HCT116 (cell line): ENCODE measurements at regions not wholly inside any gene's neighbourhood (a gene's known extent, or its start where the extent isn't known, plus 50 kb on each side); places are given as distances from the start of the nearest gene placed in this dataset.

Experiments used
- ATAC-seq: fragments of 200-7000 bp; cut with Tn5 transposase; 2 replicates; pipeline ENCODE4 v1.9.1; 2020; ENCODE audit warnings: mild to moderate bottlenecking, moderate library complexity
- BruUV-seq: library from RNA; stranded (reverse); fragments of 400-500 nt; replicated peaks from 2 replicates; lab custom pipeline; 2021; lab: Mats Ljungman, UMichigan
- CTCF ChIA-PET: fragments of 300-600 bp; sonication (Branson Sonifier 250); formaldehyde crosslinking; loops from one replicate; lab custom pipeline; 2021; ENCODE audit warnings: antibody characterized with exemption; lab: Charles Lee
- POLR2A ChIA-PET: fragments of 300-600, 350-600 bp; sonication (Branson Sonifier 250); formaldehyde crosslinking; loops from one replicate; lab custom pipeline; 2021; ENCODE audit warnings: antibody characterized with exemption; lab: Charles Lee
- RAD21 ChIA-PET, 2 experiments: fragments of 300-600 bp; sonication (Branson Sonifier 250); formaldehyde crosslinking; loops; one replicate each; lab custom pipeline; 2023; ENCODE audit warnings: low total read pairs in 2 of 2; ENCODE audit not compliant: uncharacterized antibody in 2 of 2, unreplicated experiment in 2 of 2, low non-redundant PET in 1 of 2; lab: Charles Lee
- DNase-seq: peaks from one replicate; pipeline ENCODE4 v3.0.0-alpha.2; 2010; ENCODE audit warnings: low read depth, low spot score
- H2AFZ ChIP-seq: fragments of 200-600 bp; shearing (Covaris generic), sonication (generic); 2 replicates; pipeline ENCODE4 v1.6.1; 2017; ENCODE audit warnings: low read depth, mixed run types, mixed read lengths, antibody characterized with exemption, low read length; ENCODE audit not compliant: poor library complexity, severe bottlenecking
- H3K27ac ChIP-seq: 2 replicates; pipeline ENCODE4 v1.5.1; 2012; ENCODE audit warnings: low read depth, low read length
- H3K27me3 ChIP-seq: fragments of 200-600 bp; sonication (generic); 2 replicates; pipeline ENCODE4 v1.6.1; 2016; ENCODE audit warnings: mixed run types, low read length, mixed read lengths; ENCODE audit not compliant: insufficient read depth
- H3K36me3 ChIP-seq, 2 experiments: fragments of 200-500 bp in 1 of 2; fragments of 200-600 bp in 1 of 2; sonication (Bioruptor generic) in 1 of 2; sonication (generic) in 1 of 2; 2 replicates each; pipeline versions ENCODE4 v1.5.1 to v1.6.1; 2014 to 2016; ENCODE audit warnings: low read length in 2 of 2, inconsistent platforms in 1 of 2, mixed read lengths in 1 of 2, mixed run types in 1 of 2; ENCODE audit not compliant: insufficient read depth in 2 of 2, control insufficient read depth in 1 of 2
- H3K4me1 ChIP-seq, 2 experiments: fragments of 200-600 bp in 1 of 2; sonication (generic) in 1 of 2; 2 replicates each; pipeline versions ENCODE4 v1.5.1 to v1.6.1; 2012 to 2017; ENCODE audit warnings: low read length in 2 of 2, inconsistent platforms in 1 of 2, mild to moderate bottlenecking in 1 of 2, mixed read lengths in 1 of 2, mixed run types in 1 of 2, moderate library complexity in 1 of 2; ENCODE audit not compliant: insufficient read depth in 2 of 2, control insufficient read depth in 1 of 2
- H3K4me2 ChIP-seq: fragments of 200-600 bp; sonication (generic); 2 replicates; pipeline ENCODE4 v1.6.1; 2017; ENCODE audit warnings: mixed run types, low read length, mixed read lengths
- H3K4me3 ChIP-seq, 2 experiments: fragments of 200-600 bp in 1 of 2; sonication (generic) in 1 of 2; replicated peaks in 1 of 2; 2 replicates each; pipeline ENCODE4 v1.5.1; 2011 to 2016; ENCODE audit warnings: low read length in 2 of 2, control low read depth in 1 of 2, low read depth in 1 of 2, mild to moderate bottlenecking in 1 of 2, mixed read lengths in 1 of 2, mixed run types in 1 of 2
- H3K79me2 ChIP-seq: fragments of 200-600 bp; sonication (generic); 2 replicates; pipeline ENCODE4 v1.6.1; 2017; ENCODE audit warnings: mild to moderate bottlenecking, mixed run types, low read length, moderate library complexity, mixed read lengths; ENCODE audit not compliant: insufficient read depth
- H3K9ac ChIP-seq: fragments of 200-600 bp; sonication (generic); 2 replicates; pipeline ENCODE4 v1.6.1; 2016; ENCODE audit warnings: low read length, mixed read lengths
- H3K9me2 ChIP-seq: fragments of 200-600 bp; sonication (generic), shearing (Covaris generic); 2 replicates; pipeline ENCODE4 v1.6.1; 2017; ENCODE audit warnings: mixed run types, mild to moderate bottlenecking, moderate library complexity; ENCODE audit not compliant: insufficient read depth
- H3K9me3 ChIP-seq, 2 experiments: fragments of 200-500 bp in 1 of 2; fragments of 200-600 bp in 1 of 2; sonication (Bioruptor generic) in 1 of 2; sonication (generic) in 1 of 2; 2 replicates each; pipeline ENCODE4 v1.6.1; 2014 to 2017; ENCODE audit warnings: low read length in 2 of 2, mixed read lengths in 2 of 2, inconsistent platforms in 1 of 2, low read depth in 1 of 2, mild to moderate bottlenecking in 1 of 2, mixed run types in 1 of 2, moderate library complexity in 1 of 2; ENCODE audit not compliant: control insufficient read depth in 1 of 2, insufficient read depth in 1 of 2
- H4K20me1 ChIP-seq: fragments of 200-600 bp; sonication (generic), shearing (Covaris generic); 2 replicates; pipeline ENCODE4 v1.6.1; 2017; ENCODE audit warnings: mixed run types, mild to moderate bottlenecking, moderate library complexity; ENCODE audit not compliant: insufficient read depth
- ATF3 ChIP-seq: IDR thresholded peaks from 2 replicates; pipeline ENCODE4 v1.6.1; 2012
- CBX3 ChIP-seq: IDR thresholded peaks from 2 replicates; pipeline ENCODE4 v1.6.1; 2012; ENCODE audit warnings: low read depth
- CEBPB ChIP-seq: IDR thresholded peaks from 2 replicates; pipeline ENCODE4 v1.6.1; 2012; ENCODE audit warnings: low read depth
- CTCF ChIP-seq, 3 experiments: fragments of 200-600 bp in 1 of 3; sonication (generic) in 1 of 3; IDR thresholded peaks in 2 of 3; conservative IDR thresholded peaks in 1 of 3; 2 replicates each; pipeline ENCODE4 v1.5.1; 2012 to 2017; ENCODE audit warnings: low read depth in 2 of 3, low read length in 2 of 3, antibody characterized with exemption in 1 of 3, borderline replicate concordance in 1 of 3, control low read depth in 1 of 3, mild to moderate bottlenecking in 1 of 3, mixed read lengths in 1 of 3, mixed run types in 1 of 3, moderate library complexity in 1 of 3; ENCODE audit not compliant: insufficient read depth in 1 of 3
- ELF1 ChIP-seq: IDR thresholded peaks from 2 replicates; pipeline ENCODE4 v1.6.1; 2012; ENCODE audit warnings: low read depth, borderline replicate concordance
- EZH2 ChIP-seq: fragments of 200-600 bp; sonication (generic); IDR thresholded peaks from 2 replicates; pipeline ENCODE4 v1.6.1; 2017; ENCODE audit warnings: antibody characterized with exemption, mixed run types
- EZH2phosphoT487 ChIP-seq: fragments of 200-600 bp; IDR thresholded peaks from 2 replicates; pipeline ENCODE4 v1.6.1; 2018; ENCODE audit warnings: antibody characterized with exemption, borderline replicate concordance
- FOSL1 ChIP-seq: IDR thresholded peaks from 2 replicates; pipeline ENCODE4 v1.6.1; 2012; ENCODE audit warnings: low read depth
- MAX ChIP-seq: IDR thresholded peaks from 2 replicates; pipeline ENCODE4 v1.6.1; 2012
- SIN3A ChIP-seq: IDR thresholded peaks from 2 replicates; pipeline ENCODE4 v1.6.1; 2012; ENCODE audit warnings: low read depth
- SP1 ChIP-seq: IDR thresholded peaks from 2 replicates; pipeline ENCODE4 v1.6.1; 2012; ENCODE audit warnings: low read depth
- SRF ChIP-seq: IDR thresholded peaks from 2 replicates; pipeline ENCODE4 v1.6.1; 2012; ENCODE audit warnings: low read depth
- TCF7L2 ChIP-seq: IDR thresholded peaks from 2 replicates; pipeline ENCODE4 v1.7.0; 2011; ENCODE audit warnings: borderline replicate concordance, inconsistent platforms; ENCODE audit not compliant: insufficient read depth, insufficient read length; ENCODE audit errors: extremely low read depth
- YY1 ChIP-seq: IDR thresholded peaks from 2 replicates; pipeline ENCODE4 v1.6.1; 2011; ENCODE audit warnings: low read length, low read depth, moderate library complexity, mild to moderate bottlenecking; ENCODE audit not compliant: insufficient replicate concordance; ENCODE audit errors: extremely low read depth
- ZFX ChIP-seq: fragments of 450-650 bp; IDR thresholded peaks from 2 replicates; pipeline ENCODE4 v1.6.1; 2017
- intact Hi-C: fragments of 100-400 bp; cut with micrococcal nuclease; formaldehyde crosslinking; loops from 2 replicates; pipeline ENCODE4 v1.10.0; 2022

- Histone ChIP-seq H2AFZ (no peak overlapping the region), H3K4me1 (no peaks in the 10 kb centered on the region), H4K20me1 (no peaks in the 10 kb centered on the region), H3K36me3 (no peaks in the 10 kb centered on the region), H3K27ac (no peak overlapping the region), H3K4me3 (no peak overlapping the region), H3K9me2 (no peaks in the 10 kb centered on the region), H3K9ac (no peak overlapping the region), H3K4me2 (no peak overlapping the region), H3K9me3 (no peaks in the 10 kb centered on the region), H3K27me3 (peaks cover 7% of the 10 kb centered on the region), H3K79me2 (no peaks in the 10 kb centered on the region)
- POLR2A ChIA-PET, result no interaction called here
- intact Hi-C loops, result no loop called here
- no peak for ATAC-seq
- no TSS peak for BruUV-seq
- no peak for DNase-seq
- RAD21 ChIA-PET, result no interaction called here
- TF ChIP-seq CEBPB (no peak), EZH2 (no peak), EZH2phosphoT487 (no peak), FOSL1 (no peak), SP1 (no peak), SRF (no peak), SIN3A (no peak), ELF1 (no peak), TCF7L2 (no peak)
- CTCF ChIA-PET, result no interaction called here
Measured at GRCh38 chr16:9598731-9599083, 507.3 kb downstream of the HAPSTR1 start.

GRCh38 chr16:9599415-9600120 is 508.1 kb downstream of the HAPSTR1 start:
- H4K20me1 ChIP-seq, result no peaks in the 10 kb centered on the region
- TF ChIP-seq EZH2, result no peak
- TF ChIP-seq ATF3, result no peak
- TF ChIP-seq ZFX, result no peak
- TF ChIP-seq CTCF (IDR thresholded peaks at IDR 0.05 in 2 of 3, conservative IDR thresholded peaks at IDR 0.05 in 1 of 3; ENCODE audit: borderline replicate concordance in 1 of 3, insufficient read depth in 1 of 3, low read depth in 2 of 3, low read length in 2 of 3), result no peak
- no peak for TF ChIP-seq ELF1
- TF ChIP-seq MAX, result no peak
- no peak for TF ChIP-seq CBX3
- no peak for TF ChIP-seq TCF7L2
- TF ChIP-seq YY1, result no peak
- peaks cover 9% of the 10 kb centered on the region for H3K27me3 ChIP-seq
- no peak overlapping the region for H3K27ac ChIP-seq
- ChIA-PET CTCF (no interaction called here), RAD21 (no interaction called here), POLR2A (no interaction called here)
- intact Hi-C loops, result no loop called here
- H3K36me3 ChIP-seq, result no peaks in the 10 kb centered on the region
- BruUV-seq, result no TSS peak
- no peaks in the 10 kb centered on the region for H3K9me3 ChIP-seq
- no peak overlapping the region for H3K4me3 ChIP-seq
- no peaks in the 10 kb centered on the region for H3K9me2 ChIP-seq
- H3K79me2 ChIP-seq, result no peaks in the 10 kb centered on the region
- ATAC-seq, result no peak
- no peak overlapping the region for H3K9ac ChIP-seq
- no peak overlapping the region for H3K4me2 ChIP-seq
- no peak for DNase-seq
- H3K4me1 ChIP-seq, result no peaks in the 10 kb centered on the region
- no peak overlapping the region for H2AFZ ChIP-seq
